T-helper 17 cell (primary cell): ENCODE measurements at regions not wholly inside any gene's neighbourhood (a gene's known extent, or its start where the extent isn't known, plus 50 kb on each side); places are given as distances from the start of the nearest gene placed in this dataset.
"Not testable (repeated sequence)": the region's sequence is repeated elsewhere in the genome, so short reads cannot be mapped to it uniquely, and the experiment has no call there.

Experiments used
- ATAC-seq: fragments of 150-1000 bp; cut with Tn5 transposase; 2 replicates; pipeline ENCODE4 v1.10.0; 2021; ENCODE audit warnings: mild to moderate bottlenecking, moderate library complexity
- DNase-seq, 3 donors: peaks; one replicate each; pipeline versions ENCODE4 v3.0.0 to v3.0.0-alpha.2; 2020 to 2021
- H3K9me3 ChIP-seq: one replicate; pipeline ENCODE4 v1.7.0; 2013; ENCODE audit warnings: low read length, mild to moderate bottlenecking; ENCODE audit not compliant: control insufficient read depth, poor library complexity, severe bottlenecking
- H3K27ac Mint-ChIP-seq: one replicate; pipeline ENCODE4 v1.8.0; 2022; ENCODE audit warnings: mild to moderate bottlenecking, moderate library complexity, mixed read lengths
- H3K27me3 Mint-ChIP-seq: one replicate; pipeline ENCODE4 v1.8.0; 2022; ENCODE audit warnings: mixed read lengths
- H3K36me3 Mint-ChIP-seq: one replicate; pipeline ENCODE4 v1.8.0; 2022; ENCODE audit warnings: low read depth, mixed read lengths
- H3K4me1 Mint-ChIP-seq: one replicate; pipeline ENCODE4 v1.8.0; 2022; ENCODE audit warnings: mild to moderate bottlenecking, mixed read lengths
- H3K4me3 Mint-ChIP-seq: one replicate; pipeline ENCODE4 v1.8.0; 2022; ENCODE audit warnings: mild to moderate bottlenecking, moderate library complexity, mixed read lengths

GRCh38 chr1:14167884-14168283, 430.6 kb upstream of the KAZN start:
- H3K9me3 ChIP-seq, result no peaks in the 10 kb centered on the region
- Mint-ChIP-seq H3K36me3 (no peaks in the 10 kb centered on the region), H3K27me3 (peaks cover 10% of the 10 kb centered on the region), H3K4me3 (no peak overlapping the region), H3K4me1 (no peaks in the 10 kb centered on the region), H3K27ac (no peak overlapping the region)
- no peak for ATAC-seq
- no peak for DNase-seq

DNA sequence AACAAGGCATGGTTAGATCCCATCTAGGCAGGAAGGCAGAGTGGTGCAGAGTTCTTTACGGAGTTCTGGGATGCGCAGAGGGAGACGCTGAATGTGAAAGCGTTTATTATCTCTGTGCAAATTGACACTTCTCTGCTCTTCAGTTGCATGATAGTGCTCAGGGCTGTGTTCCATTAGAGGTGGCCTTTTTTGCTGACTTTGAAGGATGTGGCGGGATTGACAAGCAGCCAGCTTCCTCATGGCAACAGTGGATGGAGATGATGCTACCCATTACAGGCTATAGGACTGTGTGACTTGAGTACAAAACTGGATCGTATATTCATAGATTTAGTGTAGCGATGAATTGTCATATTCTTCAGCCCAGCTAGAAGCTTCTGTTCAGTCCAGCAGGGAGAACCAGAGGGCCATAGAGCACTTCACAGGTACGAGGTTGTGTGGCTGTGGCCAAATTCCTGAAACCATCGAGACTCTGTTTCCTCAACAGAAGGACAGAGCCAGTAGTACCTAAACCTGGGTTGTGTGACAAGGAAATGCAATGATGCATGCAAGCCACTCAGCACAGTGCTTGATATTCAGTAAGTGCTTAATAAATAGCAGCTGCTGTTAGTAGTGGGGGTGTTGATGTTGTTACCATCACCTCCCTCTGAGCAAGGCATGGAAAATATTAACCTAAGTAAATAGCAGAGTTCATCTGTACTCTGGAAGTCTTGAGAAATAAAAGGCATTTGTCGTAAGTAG, 430.0 kb upstream of the KAZN start:
- H3K4me1 Mint-ChIP-seq, result no peaks in the 10 kb centered on the region

DNA sequence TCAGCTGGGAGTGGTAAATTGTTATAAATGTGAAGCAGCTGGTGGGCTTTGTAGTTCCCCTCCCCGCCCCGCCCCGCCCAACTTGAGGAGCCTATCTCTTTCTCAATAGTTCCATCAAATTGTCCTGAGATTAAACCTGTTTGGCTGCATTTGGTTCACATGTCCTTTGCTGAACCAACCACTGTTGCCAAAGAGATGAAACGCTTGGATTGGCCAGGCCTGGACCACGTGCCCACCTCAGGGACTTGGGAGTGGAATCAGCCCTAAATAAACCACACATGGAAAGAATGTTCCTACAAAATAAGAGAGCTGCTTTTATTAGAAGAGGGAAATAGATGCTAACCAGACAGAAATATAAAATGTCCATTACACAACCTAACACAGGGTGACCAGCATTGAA, 424.9 kb upstream of the KAZN start:
- Mint-ChIP-seq H3K36me3 (no peaks in the 10 kb centered on the region), H3K27me3 (peaks cover 4% of the 10 kb centered on the region), H3K27ac (no peak overlapping the region), H3K4me1 (no peaks in the 10 kb centered on the region), H3K4me3 (no peak overlapping the region)
- DNase-seq, result no peak
- no peaks in the 10 kb centered on the region for H3K9me3 ChIP-seq
- no peak for ATAC-seq

More for the DNA sequence above, 430.0 kb upstream of the KAZN start:
- H3K9me3 ChIP-seq, result no peaks in the 10 kb centered on the region
- DNase-seq (no peak), ATAC-seq (no peak)
- Mint-ChIP-seq H3K4me3 (no peak overlapping the region), H3K27ac (no peak overlapping the region), H3K36me3 (no peaks in the 10 kb centered on the region), H3K27me3 (peaks cover 9% of the 10 kb centered on the region)

DNA sequence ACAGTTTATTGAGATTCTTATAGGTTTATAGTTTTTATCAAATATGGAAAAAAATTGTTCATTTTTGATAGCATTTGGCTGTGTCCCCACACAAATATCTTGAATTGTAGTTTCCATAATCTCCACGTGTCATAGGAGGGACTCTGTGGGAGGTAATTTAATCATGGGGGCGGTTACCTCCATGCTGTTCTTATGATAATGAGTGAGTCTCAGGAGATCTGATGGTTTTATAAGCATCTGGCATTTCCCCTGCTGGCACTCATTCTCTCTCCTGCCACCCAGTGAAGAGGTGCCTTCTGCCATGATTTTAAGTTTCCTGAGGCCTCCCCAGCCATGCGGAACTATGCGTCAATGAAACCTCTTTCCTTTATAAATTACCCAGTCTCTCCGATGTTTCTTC, 420.6 kb upstream of the KAZN start:
- not testable (repeated sequence) for ATAC-seq, H3K9me3 ChIP-seq, H3K4me1 Mint-ChIP-seq, H3K27me3 Mint-ChIP-seq, DNase-seq, H3K4me3 Mint-ChIP-seq, H3K36me3 Mint-ChIP-seq, H3K27ac Mint-ChIP-seq

DNA sequence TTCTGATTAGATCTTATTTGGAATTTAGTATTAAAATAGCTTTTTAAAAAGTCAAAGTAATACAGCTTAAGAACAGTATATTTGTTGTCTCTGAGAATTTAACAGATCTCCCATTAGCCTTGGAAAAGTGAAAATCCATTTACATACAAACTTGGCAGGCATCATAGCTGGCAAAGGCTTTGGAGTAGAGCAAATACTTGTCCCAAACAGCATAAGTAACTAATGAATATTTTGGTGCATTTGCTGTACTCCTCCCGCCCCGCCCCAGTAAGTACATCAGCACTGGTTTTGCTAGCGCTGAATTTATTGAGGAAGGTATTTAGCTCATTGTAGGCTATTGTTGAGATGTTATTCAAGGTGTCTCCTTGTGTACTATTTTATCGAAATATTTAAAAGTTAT, 417.7 kb upstream of the KAZN start:
- H3K4me1 Mint-ChIP-seq, result no peaks in the 10 kb centered on the region
- peaks cover 12% of the 10 kb centered on the region for H3K27me3 Mint-ChIP-seq
- H3K4me3 Mint-ChIP-seq, result no peak overlapping the region
- no peak for ATAC-seq
- H3K27ac Mint-ChIP-seq, result no peak overlapping the region
- no peaks in the 10 kb centered on the region for H3K9me3 ChIP-seq
- H3K36me3 Mint-ChIP-seq, result peaks cover 3% of the 10 kb centered on the region
- DNase-seq, result no peak

DNA sequence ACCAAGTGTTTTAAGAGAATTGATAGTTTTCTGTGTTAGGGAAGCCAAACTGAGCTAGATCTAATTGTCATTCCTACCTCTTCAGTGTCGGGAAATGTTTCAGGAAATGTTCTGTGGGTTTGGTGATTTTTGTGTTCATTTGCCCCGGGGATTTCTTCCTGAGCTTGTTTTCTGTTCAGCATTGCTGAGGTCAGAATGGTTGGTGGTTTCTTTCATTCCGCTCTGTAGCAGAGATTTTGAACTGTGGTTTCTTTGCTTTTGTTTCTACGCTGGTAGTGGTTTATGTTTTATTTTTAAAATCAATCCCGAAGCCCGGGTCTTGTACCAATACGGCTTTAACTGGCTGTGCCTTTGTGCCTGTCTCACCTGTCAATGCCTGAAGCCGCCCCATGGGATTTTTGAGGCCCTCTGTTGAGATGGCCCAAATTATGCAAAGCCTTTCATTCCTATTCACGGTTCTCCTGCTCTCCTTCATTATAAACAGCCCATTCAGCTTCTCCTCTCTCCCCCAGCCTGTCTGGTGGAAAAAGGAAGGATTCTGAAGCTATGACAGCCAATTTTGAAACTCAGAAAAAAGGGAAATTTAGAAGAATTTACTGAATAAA, 417.2 kb upstream of the KAZN start:
- DNase-seq, result no peak
- Mint-ChIP-seq H3K36me3 (peaks cover 3% of the 10 kb centered on the region), H3K27ac (no peak overlapping the region), H3K4me3 (no peak overlapping the region), H3K4me1 (no peaks in the 10 kb centered on the region), H3K27me3 (peaks cover 12% of the 10 kb centered on the region)
- H3K9me3 ChIP-seq, result no peaks in the 10 kb centered on the region
- no peak for ATAC-seq

- no peak overlapping the region for H3K27ac Mint-ChIP-seq
- DNase-seq, result no peak
- H3K4me3 Mint-ChIP-seq, result no peak overlapping the region
- no peaks in the 10 kb centered on the region for H3K9me3 ChIP-seq
- peaks cover 12% of the 10 kb centered on the region for H3K27me3 Mint-ChIP-seq
- H3K36me3 Mint-ChIP-seq, result peaks cover 3% of the 10 kb centered on the region
- no peak for ATAC-seq
- H3K4me1 Mint-ChIP-seq, result no peaks in the 10 kb centered on the region
Observed at GRCh38 chr1:14182856-14183255, 415.6 kb upstream of the KAZN start.

DNA sequence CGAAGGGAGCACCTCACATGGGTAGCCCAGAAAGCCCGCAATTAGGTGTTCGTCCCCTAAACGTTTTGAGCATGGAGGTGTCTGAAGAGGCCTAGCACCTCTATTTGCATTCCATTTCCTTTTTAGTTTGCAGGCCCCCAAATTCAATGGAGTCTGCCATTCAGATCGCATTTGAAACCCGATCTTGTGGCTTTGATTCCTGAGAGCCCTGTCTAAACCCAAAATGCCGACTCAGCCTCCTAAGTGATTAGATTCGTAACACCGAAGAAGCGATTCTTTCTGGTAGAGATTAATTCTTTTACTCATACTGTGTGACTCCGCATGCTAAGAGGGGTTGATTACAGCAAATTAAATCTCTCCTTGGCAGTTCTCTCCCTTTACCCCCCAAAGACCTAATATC, 415.2 kb upstream of the KAZN start:
- Mint-ChIP-seq H3K4me3 (no peak overlapping the region), H3K36me3 (peaks cover 3% of the 10 kb centered on the region), H3K4me1 (no peaks in the 10 kb centered on the region), H3K27ac (no peak overlapping the region), H3K27me3 (peaks cover 12% of the 10 kb centered on the region)
- no peak for ATAC-seq
- no peaks in the 10 kb centered on the region for H3K9me3 ChIP-seq
- no peak for DNase-seq

DNA sequence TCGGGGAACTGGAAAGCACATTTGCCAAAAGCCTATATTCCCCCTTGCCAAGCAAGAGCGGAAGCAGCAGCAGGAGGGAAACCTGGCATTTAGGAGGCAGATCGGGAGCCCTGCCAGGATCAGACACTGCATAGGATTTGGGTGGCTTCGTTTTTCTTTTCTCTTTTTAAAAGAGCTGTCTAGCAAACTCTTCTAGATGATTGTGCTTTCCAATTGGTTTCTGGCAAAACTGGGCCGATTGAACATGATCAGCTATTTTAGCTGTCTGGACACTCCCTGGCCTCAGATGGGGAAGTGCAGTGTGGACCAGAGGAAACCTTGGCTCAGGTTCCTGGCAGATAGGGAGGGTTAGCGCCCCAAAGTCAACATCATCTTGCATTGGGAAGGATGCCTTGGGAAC, 414.0 kb upstream of the KAZN start:
- no peak overlapping the region for H3K27ac Mint-ChIP-seq
- H3K27me3 Mint-ChIP-seq, result peaks cover 12% of the 10 kb centered on the region
- DNase-seq, result no peak
- no peak overlapping the region for H3K4me3 Mint-ChIP-seq
- H3K4me1 Mint-ChIP-seq, result no peaks in the 10 kb centered on the region
- no peaks in the 10 kb centered on the region for H3K9me3 ChIP-seq
- H3K36me3 Mint-ChIP-seq, result peaks cover 3% of the 10 kb centered on the region
- no peak for ATAC-seq

GRCh38 chr1:14189381-14189780, 409.1 kb upstream of the KAZN start:
- ATAC-seq (no peak), DNase-seq (no peak)
- peaks cover 3% of the 10 kb centered on the region for H3K27me3 Mint-ChIP-seq
- H3K4me1 Mint-ChIP-seq, result no peaks in the 10 kb centered on the region
- no peak overlapping the region for H3K4me3 Mint-ChIP-seq
- no peak overlapping the region for H3K27ac Mint-ChIP-seq
- no peaks in the 10 kb centered on the region for H3K9me3 ChIP-seq
- no peaks in the 10 kb centered on the region for H3K36me3 Mint-ChIP-seq

DNA sequence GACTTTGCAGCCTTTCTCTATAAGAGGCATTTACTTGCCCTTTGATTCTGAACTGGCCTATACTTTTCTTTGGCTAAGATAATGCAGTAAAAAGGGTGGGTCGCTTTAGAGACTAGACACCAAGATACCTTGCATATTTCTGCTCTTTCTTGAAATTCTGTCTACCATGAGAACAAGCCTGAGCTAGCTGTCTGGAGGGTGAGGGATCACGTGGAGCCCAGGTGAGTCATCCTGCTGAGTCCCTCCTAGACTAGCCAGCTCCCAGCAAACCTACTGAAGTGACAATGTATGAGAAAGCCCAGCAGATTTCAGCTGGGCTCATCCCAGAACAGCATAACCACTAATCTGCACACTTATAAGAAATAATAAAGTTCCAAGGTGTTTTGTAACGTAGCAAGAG, 408.0 kb upstream of the KAZN start:
- no peaks in the 10 kb centered on the region for H3K36me3 Mint-ChIP-seq
- no peaks in the 10 kb centered on the region for H3K27me3 Mint-ChIP-seq
- DNase-seq (no peak), ATAC-seq (no peak)
- H3K9me3 ChIP-seq, result no peaks in the 10 kb centered on the region
- H3K4me3 Mint-ChIP-seq, result no peak overlapping the region
- H3K4me1 Mint-ChIP-seq, result no peaks in the 10 kb centered on the region
- H3K27ac Mint-ChIP-seq, result no peak overlapping the region

GRCh38 chr1:14194511-14194910, 404.0 kb upstream of the KAZN start:
- H3K27ac Mint-ChIP-seq, result no peak overlapping the region

DNA sequence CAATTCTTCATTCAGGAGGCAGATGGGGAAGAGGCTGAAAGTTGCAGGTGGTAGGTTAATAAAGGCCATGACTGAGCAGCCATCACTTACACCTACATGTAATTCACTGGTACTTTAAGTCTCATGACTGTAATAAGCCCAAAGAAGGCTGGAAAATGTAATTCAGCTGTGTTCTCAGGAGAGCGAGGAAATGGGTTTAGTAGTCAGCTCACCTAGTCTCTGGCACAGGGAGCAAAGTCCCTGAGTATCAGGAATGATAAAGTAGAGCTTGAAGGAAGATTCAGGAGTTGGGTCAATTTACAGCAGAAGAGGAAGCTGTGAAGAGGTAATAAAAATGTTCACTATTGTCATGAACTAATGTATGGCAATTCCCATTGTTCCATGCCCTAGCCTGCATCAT, 393.4 kb upstream of the KAZN start:
- H3K9me3 ChIP-seq, result no peaks in the 10 kb centered on the region
- Mint-ChIP-seq H3K4me1 (no peaks in the 10 kb centered on the region), H3K27ac (no peak overlapping the region), H3K36me3 (no peaks in the 10 kb centered on the region), H3K27me3 (peaks cover 6% of the 10 kb centered on the region), H3K4me3 (no peak overlapping the region)
- ATAC-seq (no peak), DNase-seq (no peak)

More at GRCh38 chr1:14194511-14194910, 404.0 kb upstream of the KAZN start:
- no peak for DNase-seq
- Mint-ChIP-seq H3K36me3 (no peaks in the 10 kb centered on the region), H3K4me1 (no peaks in the 10 kb centered on the region), H3K27me3 (no peaks in the 10 kb centered on the region), H3K4me3 (no peak overlapping the region)
- no peak for ATAC-seq
- no peaks in the 10 kb centered on the region for H3K9me3 ChIP-seq

- no peak for ATAC-seq
- Mint-ChIP-seq H3K27me3 (no peaks in the 10 kb centered on the region), H3K4me1 (no peaks in the 10 kb centered on the region)
Observed at GRCh38 chr1:14215151-14215550, 383.3 kb upstream of the KAZN start.

More at GRCh38 chr1:14215151-14215550, 383.3 kb upstream of the KAZN start:
- no peak for DNase-seq
- Mint-ChIP-seq H3K4me3 (no peak overlapping the region), H3K27ac (no peak overlapping the region), H3K36me3 (peaks cover 2% of the 10 kb centered on the region)
- H3K9me3 ChIP-seq, result no peaks in the 10 kb centered on the region
